Upper lobe of left lung (tissue), 6 donors: ENCODE measurements at regions not wholly inside any gene's neighbourhood (a gene's known extent, or its start where the extent isn't known, plus 50 kb on each side); places are given as distances from the start of the nearest gene placed in this dataset.
A peak's percentile ranks its signal among the peaks of the same experiment; 100 is the strongest.
"Not testable (repeated sequence)": the region's sequence is repeated elsewhere in the genome, so short reads cannot be mapped to it uniquely, and the experiment has no call there.

Experiments used
- ATAC-seq, 2 donors: fragments of 200-7000 bp; cut with Tn5 transposase; one replicate each; pipeline ENCODE4 v1.9.1; 2022; ENCODE audit warnings: mild to moderate bottlenecking in 2 of 2, moderate library complexity in 2 of 2; ENCODE audit not compliant: low FRiP score in 2 of 2
- DNase-seq, 2 donors: peaks; one replicate each; pipeline ENCODE4 v3.0.0-alpha.2; 2019 to 2020
- H3K27ac ChIP-seq, 4 donors: fragments of 200-600 bp; sonication (generic); one replicate each; pipeline ENCODE4 v1.5.1; 2016 to 2019
- H3K27me3 ChIP-seq, 4 donors: fragments of 200-600 bp; sonication (generic); one replicate each; pipeline ENCODE4 v1.5.1; 2017 to 2019
- H3K36me3 ChIP-seq, 4 donors: fragments of 200-600 bp; sonication (generic); one replicate each; pipeline ENCODE4 v1.5.1; 2016 to 2019
- H3K4me1 ChIP-seq, 4 donors: fragments of 200-600 bp; sonication (generic); one replicate each; pipeline ENCODE4 v1.5.1; 2018 to 2019
- H3K4me3 ChIP-seq, 4 donors: fragments of 200-600 bp; sonication (generic); one replicate each; pipeline ENCODE4 v1.5.1; 2017 to 2019; ENCODE audit warnings: mild to moderate bottlenecking in 2 of 4, moderate library complexity in 1 of 4
- H3K9me3 ChIP-seq, 4 donors: fragments of 200-600 bp; sonication (generic); one replicate each; pipeline ENCODE4 v1.5.1; 2018 to 2019
- EP300 ChIP-seq, 4 donors: sonication (generic); formaldehyde crosslinking; IDR thresholded peaks; one replicate each; pipeline ENCODE4 v1.5.1; 2017; ENCODE audit warnings: antibody characterized with exemption in 4 of 4, control low read depth in 2 of 4
- POLR2A ChIP-seq, 4 donors: fragments of 450-650 bp; IDR thresholded peaks; one replicate each; pipeline ENCODE4 v1.5.1; 2016 to 2017; ENCODE audit warnings: antibody characterized with exemption in 4 of 4, mild to moderate bottlenecking in 2 of 4
- POLR2AphosphoS5 ChIP-seq, 2 donors: sonication (generic); formaldehyde crosslinking; IDR thresholded peaks; one replicate each; pipeline ENCODE4 v1.5.1; 2017; ENCODE audit warnings: antibody characterized with exemption in 2 of 2
- WGBS, 2 donors: methylation state at CpG; one replicate each; pipeline ENCODE4 v1.1.5; 2017 to 2018; 5-methylcytosine and 5-hydroxymethylcytosine counted together
- TF ChIP-seq, protein P1 (sequence below), 6 experiments: fragments of 450-650 bp in 4 of 6; fragments of 200-600 bp in 2 of 6; sonication (generic) in 2 of 6; IDR thresholded peaks; one replicate each; pipeline ENCODE4 v1.5.1; 2016 to 2019; ENCODE audit warnings: antibody characterized with exemption in 6 of 6
- donor health status: DM: no; HTN: no; CAD: no; lungs with moderate emphysema.
- donor health status: DM: no; HTN: yes; CAD: no; lungs with severe emphysema.

DNA sequence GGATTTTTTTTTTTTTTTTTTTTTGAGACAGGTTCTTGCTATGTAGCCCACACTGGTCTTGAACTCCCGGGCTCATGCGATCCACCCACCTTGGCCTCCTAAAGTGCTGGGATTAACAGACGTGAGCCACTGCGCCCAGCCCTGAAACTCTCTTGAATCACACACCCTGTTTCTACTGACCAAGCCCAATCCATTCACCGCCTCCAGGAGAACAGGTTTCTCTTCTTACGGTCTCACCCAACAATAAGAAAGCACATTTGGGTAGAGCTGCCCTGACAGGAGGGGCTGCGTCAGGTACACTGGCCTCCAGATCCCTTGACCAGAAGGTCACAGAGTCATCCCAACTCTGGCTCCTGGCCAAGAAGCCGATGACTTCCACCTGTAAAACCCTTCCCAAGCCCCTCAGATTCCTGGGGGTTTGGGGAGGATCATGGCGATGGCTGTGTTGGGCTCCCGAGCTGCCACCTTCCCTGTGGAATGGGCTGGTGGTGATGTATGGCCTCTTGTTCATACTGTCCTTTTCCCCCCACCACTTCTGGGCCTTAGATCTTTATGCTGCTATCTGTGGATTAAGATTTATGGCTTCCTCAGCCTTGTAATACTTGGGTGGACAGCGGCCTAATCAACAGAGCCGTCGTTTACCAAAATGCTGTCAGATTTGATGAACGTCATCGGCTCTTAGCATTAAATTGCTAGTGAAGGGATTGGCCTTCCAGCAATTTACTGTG, 89.1 kb downstream of the KATNIP start:
- no peak overlapping the region for H3K27ac ChIP-seq
- TF ChIP-seq POLR2AphosphoS5 (IDR thresholded peaks at IDR 0.05) (no peak), EP300 (IDR thresholded peaks at IDR 0.05) (no peak), POLR2A (IDR thresholded peaks at IDR 0.05) (no peak)
- TF ChIP-seq, protein P1, sequence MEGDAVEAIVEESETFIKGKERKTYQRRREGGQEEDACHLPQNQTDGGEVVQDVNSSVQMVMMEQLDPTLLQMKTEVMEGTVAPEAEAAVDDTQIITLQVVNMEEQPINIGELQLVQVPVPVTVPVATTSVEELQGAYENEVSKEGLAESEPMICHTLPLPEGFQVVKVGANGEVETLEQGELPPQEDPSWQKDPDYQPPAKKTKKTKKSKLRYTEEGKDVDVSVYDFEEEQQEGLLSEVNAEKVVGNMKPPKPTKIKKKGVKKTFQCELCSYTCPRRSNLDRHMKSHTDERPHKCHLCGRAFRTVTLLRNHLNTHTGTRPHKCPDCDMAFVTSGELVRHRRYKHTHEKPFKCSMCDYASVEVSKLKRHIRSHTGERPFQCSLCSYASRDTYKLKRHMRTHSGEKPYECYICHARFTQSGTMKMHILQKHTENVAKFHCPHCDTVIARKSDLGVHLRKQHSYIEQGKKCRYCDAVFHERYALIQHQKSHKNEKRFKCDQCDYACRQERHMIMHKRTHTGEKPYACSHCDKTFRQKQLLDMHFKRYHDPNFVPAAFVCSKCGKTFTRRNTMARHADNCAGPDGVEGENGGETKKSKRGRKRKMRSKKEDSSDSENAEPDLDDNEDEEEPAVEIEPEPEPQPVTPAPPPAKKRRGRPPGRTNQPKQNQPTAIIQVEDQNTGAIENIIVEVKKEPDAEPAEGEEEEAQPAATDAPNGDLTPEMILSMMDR (IDR thresholded peaks at IDR 0.05): no peak
- no peak overlapping the region for H3K4me3 ChIP-seq
- H3K36me3 ChIP-seq: peaks cover 0 to 14% (median 3%) of the 10 kb centered on the region in 4 donors
- no peak for ATAC-seq
- H3K27me3 ChIP-seq: no peaks in the 10 kb centered on the region
- H3K9me3 ChIP-seq: no peaks in the 10 kb centered on the region
- 82 to 89% methylated on average over 12 to 15 of the region's 15 CpGs for WGBS, 2 donors
- H3K4me1 ChIP-seq: no peaks in the 10 kb centered on the region
- no peak for DNase-seq

DNA sequence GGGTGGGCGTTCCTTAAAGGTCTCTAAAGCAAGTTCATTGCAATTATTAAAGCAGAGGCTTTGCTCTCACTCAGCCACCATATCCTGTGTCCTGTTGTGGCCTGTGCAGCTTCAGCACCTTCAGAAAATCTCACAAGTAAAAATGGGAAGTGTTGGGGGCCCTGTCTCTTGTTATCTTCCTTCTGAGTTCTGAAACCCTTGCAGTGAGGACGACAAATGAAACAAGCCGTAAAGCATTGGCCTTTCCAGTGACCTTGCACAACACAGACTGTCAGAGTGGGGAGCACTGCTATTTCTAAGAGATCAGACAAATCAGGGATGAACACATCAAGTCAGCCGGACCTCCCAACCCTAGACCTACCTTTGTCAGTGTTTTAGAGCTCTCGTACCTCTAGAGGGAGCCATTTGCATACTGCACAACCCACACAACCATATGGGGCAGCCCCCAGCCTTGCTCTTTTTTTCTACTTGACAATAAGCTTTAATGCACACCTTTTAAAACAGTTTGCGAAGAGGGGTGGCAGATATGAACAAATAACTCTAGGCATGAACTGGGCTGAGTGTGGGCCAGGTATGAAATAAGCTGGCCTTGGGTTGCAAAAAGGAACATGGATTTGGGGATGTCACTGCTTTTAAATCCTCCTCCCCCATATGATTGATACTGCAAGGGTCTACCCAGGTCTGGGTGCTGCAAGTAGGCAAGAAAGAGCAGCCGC, 89.8 kb downstream of the KATNIP start:
- TF ChIP-seq POLR2AphosphoS5 (IDR thresholded peaks at IDR 0.05) (no peak), POLR2A (IDR thresholded peaks at IDR 0.05) (no peak), EP300 (IDR thresholded peaks at IDR 0.05) (no peak)
- TF ChIP-seq, protein P1 (IDR thresholded peaks at IDR 0.05): no peak
- no peaks in the 10 kb centered on the region for H3K27me3 ChIP-seq
- H3K36me3 ChIP-seq: peaks cover 0 to 14% (median 3%) of the 10 kb centered on the region in 4 donors
- H3K4me3 ChIP-seq: no peak overlapping the region
- no peaks in the 10 kb centered on the region for H3K9me3 ChIP-seq
- WGBS, 2 donors: 69 to 75% methylated on average over 6 to 7 of the region's 7 CpGs
- DNase-seq (no peak), ATAC-seq (peak in 1 of 2 donors; percentile 48)
- H3K27ac ChIP-seq: no peak overlapping the region
- no peaks in the 10 kb centered on the region for H3K4me1 ChIP-seq

DNA sequence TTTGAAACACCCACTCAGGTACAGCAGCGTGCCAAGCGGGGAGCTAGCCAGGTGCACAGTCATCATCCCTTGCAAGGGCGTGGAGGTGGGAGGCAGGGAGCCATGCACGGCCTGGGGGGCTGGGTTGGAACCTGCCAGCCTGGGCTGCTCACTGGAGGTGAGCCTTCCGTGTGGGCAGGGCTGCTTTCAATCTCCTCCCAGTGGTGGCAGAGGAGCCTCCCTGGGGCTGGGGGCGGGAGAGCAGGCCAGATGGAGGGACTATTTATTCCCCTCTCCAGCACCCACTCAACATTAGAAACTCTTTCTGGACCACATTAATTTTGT, 90.3 kb downstream of the KATNIP start:
- Histone ChIP-seq H3K27me3 (no peaks in the 10 kb centered on the region), H3K9me3 (no peaks in the 10 kb centered on the region), H3K36me3 (peaks cover 0 to 14% (median 4%) of the 10 kb centered on the region in 4 donors), H3K4me3 (no peak overlapping the region), H3K4me1 (no peaks in the 10 kb centered on the region), H3K27ac (no peak overlapping the region)
- TF ChIP-seq, protein P1 (IDR thresholded peaks at IDR 0.05): no peak
- WGBS, 2 donors: 89 to 92% methylated on average over 6 of the region's 6 CpGs
- ATAC-seq (no peak), DNase-seq (peak in 1 of 2 donors; percentile 40)

DNA sequence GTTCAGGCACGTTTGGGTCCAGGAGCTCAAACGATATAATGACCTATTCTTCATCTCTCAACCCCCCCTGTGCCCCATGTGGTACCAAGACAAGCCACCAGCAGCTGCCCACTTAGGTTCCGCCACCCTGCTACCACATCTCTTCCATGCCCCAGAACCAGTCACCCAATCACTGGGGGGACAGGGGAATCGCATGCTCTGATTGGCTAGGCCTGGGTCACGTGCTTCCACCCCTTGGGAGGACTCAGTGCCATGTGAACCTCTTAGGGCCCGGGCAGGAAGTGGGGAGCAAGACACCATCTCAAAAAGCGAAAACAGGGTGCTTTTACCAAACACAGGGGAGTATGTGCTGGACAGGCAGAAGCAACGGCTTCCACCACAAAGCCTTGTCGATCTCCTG, 91.3 kb downstream of the KATNIP start:
- peaks cover 0 to 14% (median 2%) of the 10 kb centered on the region in 4 donors for H3K36me3 ChIP-seq
- no peaks in the 10 kb centered on the region for H3K27me3 ChIP-seq
- no peak overlapping the region for H3K4me3 ChIP-seq
- H3K9me3 ChIP-seq: no peaks in the 10 kb centered on the region
- no peaks in the 10 kb centered on the region for H3K4me1 ChIP-seq
- 95% methylated on average over 8 to 9 of the region's 9 CpGs for WGBS, 2 donors
- ATAC-seq: no peak
- TF ChIP-seq EP300 (IDR thresholded peaks at IDR 0.05) (no peak), POLR2A (IDR thresholded peaks at IDR 0.05) (no peak), POLR2AphosphoS5 (IDR thresholded peaks at IDR 0.05) (no peak)
- TF ChIP-seq, protein P1 (IDR thresholded peaks at IDR 0.05): no peak
- no peak for DNase-seq
- H3K27ac ChIP-seq: no peak overlapping the region

DNA sequence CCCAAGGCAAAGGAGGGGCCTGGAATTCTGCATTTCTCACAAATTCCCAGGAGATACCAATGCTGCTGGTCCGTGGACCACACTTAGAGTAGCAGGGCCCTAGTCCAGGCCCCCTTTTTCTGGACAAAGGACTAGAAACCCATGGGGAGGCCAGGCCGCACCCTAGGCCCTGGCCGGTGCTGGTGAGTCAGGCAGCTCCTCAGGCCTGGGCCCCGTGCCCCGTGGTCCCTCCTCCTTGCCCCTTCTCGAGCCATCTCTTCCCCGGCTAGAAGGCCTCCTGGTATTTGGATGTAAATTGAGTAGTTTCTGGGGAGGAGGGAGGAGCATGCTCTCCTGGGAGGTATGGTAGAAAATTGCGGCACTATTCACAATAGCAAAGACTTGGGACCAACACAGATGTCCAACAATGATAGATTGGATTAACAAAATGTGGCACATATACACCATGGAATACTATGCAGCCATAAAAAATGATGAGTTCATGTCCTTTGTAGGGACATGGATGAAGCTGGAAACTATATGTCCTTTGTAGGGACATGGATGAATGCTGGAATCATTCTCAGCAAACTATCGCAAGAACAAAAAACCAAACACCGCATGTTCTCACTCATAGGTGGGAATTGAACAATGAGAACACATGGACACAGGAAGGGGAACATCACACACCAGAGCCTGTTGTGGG, 91.9 kb downstream of the KATNIP start:
- not testable (repeated sequence) for H3K4me1 ChIP-seq, H3K4me3 ChIP-seq, H3K9me3 ChIP-seq, ATAC-seq, H3K36me3 ChIP-seq, H3K27ac ChIP-seq, H3K27me3 ChIP-seq
- peak in 1 of 2 donors; percentile 55 for DNase-seq
- 94 to 97% methylated on average over 9 to 10 of the region's 10 CpGs for WGBS, 2 donors
